PC-9 (cell line): ENCODE measurements at regions not wholly inside any gene's neighbourhood (a gene's known extent, or its start where the extent isn't known, plus 50 kb on each side); places are given as distances from the start of the nearest gene placed in this dataset.

ENCODE experiments used
- EZH2 ChIP-seq: fragments of 200-600 bp; sonication (generic); IDR thresholded peaks from 2 replicates; pipeline ENCODE4 v1.8.0; 2017; ENCODE audit warnings: antibody characterized with exemption, low read depth
- TF ChIP-seq, protein P1 (sequence below): fragments of 200-600 bp; sonication (generic); conservative IDR thresholded peaks from 2 replicates; pipeline ENCODE4 v1.6.1; 2017; ENCODE audit warnings: mixed run types, antibody characterized with exemption, mild to moderate bottlenecking, moderate library complexity

GRCh38 chr2:116776556-116776955, 1037.9 kb upstream of the DDX18 start:
- TF ChIP-seq, protein P1, sequence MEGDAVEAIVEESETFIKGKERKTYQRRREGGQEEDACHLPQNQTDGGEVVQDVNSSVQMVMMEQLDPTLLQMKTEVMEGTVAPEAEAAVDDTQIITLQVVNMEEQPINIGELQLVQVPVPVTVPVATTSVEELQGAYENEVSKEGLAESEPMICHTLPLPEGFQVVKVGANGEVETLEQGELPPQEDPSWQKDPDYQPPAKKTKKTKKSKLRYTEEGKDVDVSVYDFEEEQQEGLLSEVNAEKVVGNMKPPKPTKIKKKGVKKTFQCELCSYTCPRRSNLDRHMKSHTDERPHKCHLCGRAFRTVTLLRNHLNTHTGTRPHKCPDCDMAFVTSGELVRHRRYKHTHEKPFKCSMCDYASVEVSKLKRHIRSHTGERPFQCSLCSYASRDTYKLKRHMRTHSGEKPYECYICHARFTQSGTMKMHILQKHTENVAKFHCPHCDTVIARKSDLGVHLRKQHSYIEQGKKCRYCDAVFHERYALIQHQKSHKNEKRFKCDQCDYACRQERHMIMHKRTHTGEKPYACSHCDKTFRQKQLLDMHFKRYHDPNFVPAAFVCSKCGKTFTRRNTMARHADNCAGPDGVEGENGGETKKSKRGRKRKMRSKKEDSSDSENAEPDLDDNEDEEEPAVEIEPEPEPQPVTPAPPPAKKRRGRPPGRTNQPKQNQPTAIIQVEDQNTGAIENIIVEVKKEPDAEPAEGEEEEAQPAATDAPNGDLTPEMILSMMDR: no peak
- TF ChIP-seq EZH2: no peak
